ENCODE measurements at regions not wholly inside any gene's neighbourhood (a gene's known extent, or its start where the extent isn't known, plus 50 kb on each side); places are given as distances from the start of the nearest gene placed in this dataset.
"Not testable (repeated sequence)": the region's sequence is repeated elsewhere in the genome, so short reads cannot be mapped to it uniquely, and the experiment has no call there.

- no peaks in the 10 kb centered on the region for H3K9me3 Mint-ChIP-seq (ENCODE audit: unreplicated experiment)
- Histone ChIP-seq H3K4me3 (ENCODE audit: insufficient read depth, low read depth, low read length) (no peak overlapping the region), H3K4me2 (ENCODE audit: low read length) (no peak overlapping the region), H3K4me1 (ENCODE audit: insufficient read depth, low read length) (no peaks in the 10 kb centered on the region), H3K27ac (ENCODE audit: low read depth, low read length) (no peak overlapping the region), H3K79me2 (ENCODE audit: insufficient read depth, low read length) (no peaks in the 10 kb centered on the region), H2AFZ (ENCODE audit: low read depth, low read length) (no peak overlapping the region), H3K9ac (ENCODE audit: low read length) (no peak overlapping the region), H3K27me3 (ENCODE audit: insufficient read depth, low read length) (peaks cover 23% of the 10 kb centered on the region), H3K36me3 (ENCODE audit: insufficient read depth, low read length) (no peaks in the 10 kb centered on the region), H3K9me3 (ENCODE audit: insufficient read depth, low read depth, low read length) (no peaks in the 10 kb centered on the region), H4K20me1 (ENCODE audit: insufficient read depth, low read length) (no peaks in the 10 kb centered on the region)
- FAIRE-seq (no peak), DNase-seq (ENCODE audit: low read depth) (no peak)
- no peak overlapping the region for H3K27ac Mint-ChIP-seq (ENCODE audit: unreplicated experiment)
- H3K27me3 Mint-ChIP-seq (ENCODE audit: low read depth, unreplicated experiment) = peaks cover 29% of the 10 kb centered on the region
- H3K4me1 Mint-ChIP-seq (ENCODE audit: low read depth, unreplicated experiment) = no peaks in the 10 kb centered on the region
- peaks cover 2% of the 10 kb centered on the region for H3K36me3 Mint-ChIP-seq (ENCODE audit: low read depth, unreplicated experiment)
- TF ChIP-seq EZH2 (IDR thresholded peaks at IDR 0.05; ENCODE audit: insufficient read depth, low read length) (no peak), CTCF (IDR thresholded peaks at IDR 0.05; ENCODE audit: insufficient read depth, low read depth, low read length) (no peak)
- no peak overlapping the region for H3K4me3 Mint-ChIP-seq (ENCODE audit: unreplicated experiment)
These were observed 70.3 kb downstream of the OLIG1 start for GRCh38 chr21:33140288-33140687.

GRCh38 chr21:33146467-33146866 is 76.5 kb downstream of the OLIG1 start:
- peaks cover 25% of the 10 kb centered on the region for H3K27me3 ChIP-seq (ENCODE audit: insufficient read depth, low read length)
- no peak for TF ChIP-seq CTCF (IDR thresholded peaks at IDR 0.05; ENCODE audit: insufficient read depth, low read depth, low read length)
- no peak for TF ChIP-seq EZH2 (IDR thresholded peaks at IDR 0.05; ENCODE audit: insufficient read depth, low read length)
- no peak overlapping the region for H3K9ac ChIP-seq (ENCODE audit: low read length)
- H3K4me2 ChIP-seq (ENCODE audit: low read length) = no peak overlapping the region
- no peak overlapping the region for H3K27ac ChIP-seq (ENCODE audit: low read depth, low read length)
- no peaks in the 10 kb centered on the region for H4K20me1 ChIP-seq (ENCODE audit: insufficient read depth, low read length)
- Mint-ChIP-seq H3K4me3 (ENCODE audit: unreplicated experiment) (no peak overlapping the region), H3K27me3 (ENCODE audit: low read depth, unreplicated experiment) (peaks cover 43% of the 10 kb centered on the region), H3K36me3 (ENCODE audit: low read depth, unreplicated experiment) (peaks cover 2% of the 10 kb centered on the region), H3K9me3 (ENCODE audit: unreplicated experiment) (peaks cover 3% of the 10 kb centered on the region), H3K27ac (ENCODE audit: unreplicated experiment) (no peak overlapping the region), H3K4me1 (ENCODE audit: low read depth, unreplicated experiment) (no peaks in the 10 kb centered on the region)
- H2AFZ ChIP-seq (ENCODE audit: low read depth, low read length) = no peak overlapping the region
- no peaks in the 10 kb centered on the region for H3K9me3 ChIP-seq (ENCODE audit: insufficient read depth, low read depth, low read length)
- H3K4me1 ChIP-seq (ENCODE audit: insufficient read depth, low read length) = no peaks in the 10 kb centered on the region
- FAIRE-seq = no peak
- no peak for DNase-seq (ENCODE audit: low read depth)
- H3K79me2 ChIP-seq (ENCODE audit: insufficient read depth, low read length) = no peaks in the 10 kb centered on the region
- no peak overlapping the region for H3K4me3 ChIP-seq (ENCODE audit: insufficient read depth, low read depth, low read length)
- H3K36me3 ChIP-seq (ENCODE audit: insufficient read depth, low read length) = no peaks in the 10 kb centered on the region

GRCh38 chr21:33149181-33149580 is 79.2 kb downstream of the OLIG1 start:
- Mint-ChIP-seq H3K9me3 (ENCODE audit: unreplicated experiment) (peaks cover 3% of the 10 kb centered on the region), H3K4me1 (ENCODE audit: low read depth, unreplicated experiment) (no peaks in the 10 kb centered on the region), H3K27me3 (ENCODE audit: low read depth, unreplicated experiment) (peaks cover 60% of the 10 kb centered on the region), H3K4me3 (ENCODE audit: unreplicated experiment) (no peak overlapping the region), H3K27ac (ENCODE audit: unreplicated experiment) (no peak overlapping the region), H3K36me3 (ENCODE audit: low read depth, unreplicated experiment) (peaks cover 2% of the 10 kb centered on the region)
- Histone ChIP-seq H4K20me1 (ENCODE audit: insufficient read depth, low read length) (no peaks in the 10 kb centered on the region), H3K9me3 (ENCODE audit: insufficient read depth, low read depth, low read length) (no peaks in the 10 kb centered on the region), H3K9ac (ENCODE audit: low read length) (no peak overlapping the region), H3K79me2 (ENCODE audit: insufficient read depth, low read length) (no peaks in the 10 kb centered on the region), H3K27me3 (ENCODE audit: insufficient read depth, low read length) (peaks cover 30% of the 10 kb centered on the region), H3K36me3 (ENCODE audit: insufficient read depth, low read length) (no peaks in the 10 kb centered on the region), H2AFZ (ENCODE audit: low read depth, low read length) (no peak overlapping the region), H3K27ac (ENCODE audit: low read depth, low read length) (no peak overlapping the region), H3K4me3 (ENCODE audit: insufficient read depth, low read depth, low read length) (no peak overlapping the region), H3K4me2 (ENCODE audit: low read length) (no peak overlapping the region), H3K4me1 (ENCODE audit: insufficient read depth, low read length) (no peaks in the 10 kb centered on the region)
- TF ChIP-seq EZH2 (IDR thresholded peaks at IDR 0.05; ENCODE audit: insufficient read depth, low read length) (no peak), CTCF (IDR thresholded peaks at IDR 0.05; ENCODE audit: insufficient read depth, low read depth, low read length) (no peak)
- FAIRE-seq (no peak), DNase-seq (ENCODE audit: low read depth) (no peak)

GRCh38 chr21:33150968-33151367 is 78.8 kb upstream of the IFNAR2 start:
- H3K9me3 Mint-ChIP-seq (ENCODE audit: unreplicated experiment); H2AFZ ChIP-seq (ENCODE audit: low read depth, low read length); H3K27ac ChIP-seq (ENCODE audit: low read depth, low read length); H3K4me3 ChIP-seq (ENCODE audit: insufficient read depth, low read depth, low read length); H3K79me2 ChIP-seq (ENCODE audit: insufficient read depth, low read length); FAIRE-seq; H4K20me1 ChIP-seq (ENCODE audit: insufficient read depth, low read length); H3K4me1 Mint-ChIP-seq (ENCODE audit: low read depth, unreplicated experiment); H3K36me3 Mint-ChIP-seq (ENCODE audit: low read depth, unreplicated experiment); H3K27ac Mint-ChIP-seq (ENCODE audit: unreplicated experiment); DNase-seq (ENCODE audit: low read depth); H3K36me3 ChIP-seq (ENCODE audit: insufficient read depth, low read length); H3K4me2 ChIP-seq (ENCODE audit: low read length); H3K4me1 ChIP-seq (ENCODE audit: insufficient read depth, low read length); H3K9ac ChIP-seq (ENCODE audit: low read length); H3K4me3 Mint-ChIP-seq (ENCODE audit: unreplicated experiment); H3K9me3 ChIP-seq (ENCODE audit: insufficient read depth, low read depth, low read length): not testable (repeated sequence)
- H3K27me3 ChIP-seq (ENCODE audit: insufficient read depth, low read length) = peaks cover 27% of the 10 kb centered on the region
- H3K27me3 Mint-ChIP-seq (ENCODE audit: low read depth, unreplicated experiment) = peaks cover 51% of the 10 kb centered on the region
